ENCODE measurements at regions not wholly inside any gene's neighbourhood (a gene's known extent, or its start where the extent isn't known, plus 50 kb on each side); places are given as distances from the start of the nearest gene placed in this dataset.
A peak's percentile ranks its signal among the peaks of the same experiment; 100 is the strongest.
"Not testable (repeated sequence)": the region's sequence is repeated elsewhere in the genome, so short reads cannot be mapped to it uniquely, and the experiment has no call there.

GRCh38 chr9:84054341-84055010 is 73.9 kb downstream of the RMI1 start:
- DNase-seq (ENCODE audit: low spot score), result no peak

- no peak for DNase-seq (ENCODE audit: low spot score)
Observed at GRCh38 chr9:84057662-84058061, 77.1 kb downstream of the RMI1 start.

GRCh38 chr9:84059936-84060335 is 79.3 kb downstream of the RMI1 start:
- peak; percentile 25 for DNase-seq (ENCODE audit: low spot score)

- no peak for DNase-seq (ENCODE audit: low spot score)
Observed at GRCh38 chr9:84061613-84062193, 81.1 kb downstream of the RMI1 start.

GRCh38 chr9:84062538-84062937 is 81.9 kb downstream of the RMI1 start:
- DNase-seq (ENCODE audit: low spot score), result no peak

- no peak for DNase-seq (ENCODE audit: low spot score)
Observed at GRCh38 chr9:84067821-84068220, 87.2 kb downstream of the RMI1 start.

GRCh38 chr9:84068872-84069271 is 88.3 kb downstream of the RMI1 start:
- no peak for DNase-seq (ENCODE audit: low spot score)

GRCh38 chr9:84070590-84070989 is 90.0 kb downstream of the RMI1 start:
- DNase-seq (ENCODE audit: low spot score), result no peak

GRCh38 chr9:84072621-84073180 is 92.1 kb downstream of the RMI1 start:
- no peak for DNase-seq (ENCODE audit: low spot score)

- DNase-seq (ENCODE audit: low spot score), result no peak
Observed at GRCh38 chr9:84075004-84075403, 94.4 kb downstream of the RMI1 start.

GRCh38 chr9:84076384-84076783 is 95.8 kb downstream of the RMI1 start:
- DNase-seq (ENCODE audit: low spot score), result no peak

GRCh38 chr9:84077816-84078215 is 97.2 kb downstream of the RMI1 start:
- not testable (repeated sequence) for DNase-seq (ENCODE audit: low spot score)

- DNase-seq (ENCODE audit: low spot score), result no peak
Observed at GRCh38 chr9:84079994-84080393, 99.4 kb downstream of the RMI1 start.

- no peak for DNase-seq (ENCODE audit: low spot score)
Observed at GRCh38 chr9:84101964-84102632, 121.5 kb downstream of the RMI1 start.

GRCh38 chr9:84103651-84104377 is 123.2 kb downstream of the RMI1 start:
- DNase-seq (ENCODE audit: low spot score), result no peak

GRCh38 chr9:84107081-84107480 is 126.5 kb downstream of the RMI1 start:
- DNase-seq (ENCODE audit: low spot score), result no peak

GRCh38 chr9:84107995-84108394 is 127.4 kb downstream of the RMI1 start:
- DNase-seq (ENCODE audit: low spot score), result no peak

- peak; percentile 15 for DNase-seq (ENCODE audit: low spot score)
Observed at GRCh38 chr9:84111726-84112125, 131.1 kb downstream of the RMI1 start.

GRCh38 chr9:84121991-84122523 is 141.5 kb downstream of the RMI1 start:
- DNase-seq (ENCODE audit: low spot score), result peak; percentile 47

GRCh38 chr9:84122572-84122971 is 142.0 kb downstream of the RMI1 start:
- no peak for DNase-seq (ENCODE audit: low spot score)

- no peak for DNase-seq (ENCODE audit: low spot score)
Observed at GRCh38 chr9:84123648-84124406, 143.2 kb downstream of the RMI1 start.
